HG03108 (cell line): ENCODE measurements at regions not wholly inside any gene's neighbourhood (a gene's known extent, or its start where the extent isn't known, plus 50 kb on each side); places are given as distances from the start of the nearest gene placed in this dataset.

Experiments used
- ATAC-seq: cut with Tn5 transposase; IDR thresholded peaks from one replicate; pipeline ENCODE4 v1.9.1; 2021; ENCODE audit warnings: moderate library complexity; ENCODE audit not compliant: unreplicated experiment

GRCh38 chr13:79799059-79799867, 318.3 kb downstream of the NDFIP2 start:
- ATAC-seq = no peak

GRCh38 chr13:79796136-79796535, 315.2 kb downstream of the NDFIP2 start:
- ATAC-seq = no peak

- no peak for ATAC-seq
Observed at GRCh38 chr13:79794931-79795330, 314.0 kb downstream of the NDFIP2 start.

- no peak for ATAC-seq
Observed at GRCh38 chr13:79792716-79793115, 311.8 kb downstream of the NDFIP2 start.

- ATAC-seq = no peak
Observed at GRCh38 chr13:79791471-79792042, 310.6 kb downstream of the NDFIP2 start.

- ATAC-seq = no peak
Observed at GRCh38 chr13:79786176-79786575, 305.2 kb downstream of the NDFIP2 start.

GRCh38 chr13:79782541-79783205, 301.7 kb downstream of the NDFIP2 start:
- ATAC-seq = no peak

GRCh38 chr13:79781829-79782540, 301.0 kb downstream of the NDFIP2 start:
- no peak for ATAC-seq

GRCh38 chr13:79780240-79780639, 299.3 kb downstream of the NDFIP2 start:
- no peak for ATAC-seq

GRCh38 chr13:79779761-79780160, 298.8 kb downstream of the NDFIP2 start:
- ATAC-seq = no peak

GRCh38 chr13:79778741-79779460, 297.9 kb downstream of the NDFIP2 start:
- ATAC-seq = no peak

- no peak for ATAC-seq
Observed at GRCh38 chr13:79777504-79777903, 296.5 kb downstream of the NDFIP2 start.

GRCh38 chr13:79776531-79777295, 295.8 kb downstream of the NDFIP2 start:
- no peak for ATAC-seq

- no peak for ATAC-seq
Observed at GRCh38 chr13:79775830-79776229, 294.9 kb downstream of the NDFIP2 start.

GRCh38 chr13:79772811-79773210, 291.9 kb downstream of the NDFIP2 start:
- no peak for ATAC-seq

- no peak for ATAC-seq
Observed at GRCh38 chr13:79771493-79771892, 290.5 kb downstream of the NDFIP2 start.

GRCh38 chr13:79770056-79770455, 289.1 kb downstream of the NDFIP2 start:
- ATAC-seq = no peak

- no peak for ATAC-seq
Observed at GRCh38 chr13:79767126-79767525, 286.2 kb downstream of the NDFIP2 start.

GRCh38 chr13:79765331-79765730, 284.4 kb downstream of the NDFIP2 start:
- ATAC-seq = no peak

- no peak for ATAC-seq
Observed at GRCh38 chr13:79749984-79750551, 269.1 kb downstream of the NDFIP2 start.
